ENCODE measurements at regions not wholly inside any gene's neighbourhood (a gene's known extent, or its start where the extent isn't known, plus 50 kb on each side); places are given as distances from the start of the nearest gene placed in this dataset.

- Histone ChIP-seq H3K27ac (ENCODE audit: low read depth) (no peak overlapping the region), H3K27me3 (ENCODE audit: insufficient read depth) (no peaks in the 10 kb centered on the region), H3K4me3 (no peak overlapping the region), H3K9me2 (ENCODE audit: insufficient read depth) (peaks cover 6% of the 10 kb centered on the region; the same call in 1 of the 2 replicates), H3K4me2 (no peak overlapping the region), H3F3A (replicated peaks; ENCODE audit: low read depth) (no peaks in the 10 kb centered on the region), H4K20me1 (replicated peaks; ENCODE audit: insufficient read depth) (no peaks in the 10 kb centered on the region), H2AFZ (no peak overlapping the region), H3K79me2 (replicated peaks; ENCODE audit: insufficient read depth) (no peaks in the 10 kb centered on the region), H3K36me3 (ENCODE audit: insufficient read depth) (no peaks in the 10 kb centered on the region), H3K4me1 (ENCODE audit: insufficient read depth) (no peaks in the 10 kb centered on the region)
- ATAC-seq (no peak), DNase-seq (ENCODE audit: low spot score) (no peak)
- H3K4me3 Mint-ChIP-seq, result no peak overlapping the region
- H3K27me3 Mint-ChIP-seq (ENCODE audit: insufficient read depth, low read depth, poor library complexity), result no peaks in the 10 kb centered on the region
- no peak overlapping the region for H3K27ac Mint-ChIP-seq
- no peaks in the 10 kb centered on the region for H3K36me3 Mint-ChIP-seq (ENCODE audit: low read depth)
- H3K4me1 Mint-ChIP-seq, result no peaks in the 10 kb centered on the region
- no peaks in the 10 kb centered on the region for H3K9me3 Mint-ChIP-seq
- TF ChIP-seq ZNF331 (CRISPR knock-in tag; IDR thresholded peaks at IDR 0.05; ENCODE audit: low read depth) (no peak), ETS1 (IDR thresholded peaks at IDR 0.05) (no peak), ZNF462 (CRISPR knock-in tag; IDR thresholded peaks at IDR 0.05) (no peak), CREB1 (CRISPR knock-in tag; IDR thresholded peaks at IDR 0.05; ENCODE audit: low read depth) (no peak), JUNB (IDR thresholded peaks at IDR 0.05; ENCODE audit: unreplicated experiment) (no peak), STAT1 (IDR thresholded peaks at IDR 0.05; ENCODE audit: unreplicated experiment) (no peak), REST (IDR thresholded peaks at IDR 0.05; ENCODE audit: unreplicated experiment) (no peak), EZH2 (IDR thresholded peaks at IDR 0.05; ENCODE audit: low read depth, unreplicated experiment) (no peak), EZH2phosphoT487 (IDR thresholded peaks at IDR 0.05; ENCODE audit: unreplicated experiment) (no peak)
These were observed 853.2 kb downstream of the SORCS3 start for GRCh38 chr10:105494303-105494702.

Data from GM23338 (cell line).